CD14-positive monocyte (primary cell): ENCODE measurements at regions not wholly inside any gene's neighbourhood (a gene's known extent, or its start where the extent isn't known, plus 50 kb on each side); places are given as distances from the start of the nearest gene placed in this dataset.

Experiments used
- DNase-seq, 3 donors: peaks; one replicate each; pipeline ENCODE4 v3.0.0-alpha.2; 2011 to 2022
- H2AFZ ChIP-seq: 2 replicates; pipeline ENCODE4 v1.6.0; 2012; ENCODE audit warnings: mild to moderate bottlenecking, low read depth, low read length, inconsistent platforms; ENCODE audit not compliant: insufficient read depth, poor library complexity, severe bottlenecking
- H3K27ac ChIP-seq, 2 donors: 1 replicate in 1 of 2; 2 replicates in 1 of 2; pipeline ENCODE4 v1.5.1; 2012 to 2013; ENCODE audit warnings: low read length in 2 of 2, control low read depth in 1 of 2, inconsistent platforms in 1 of 2, low read depth in 1 of 2, mild to moderate bottlenecking in 1 of 2
- H3K27me3 ChIP-seq, 2 donors: one replicate each; pipeline versions ENCODE4 v1.6.0 to v1.6.1; 2011 to 2013; ENCODE audit warnings: low read length in 2 of 2; ENCODE audit not compliant: control insufficient read depth in 2 of 2, insufficient read depth in 2 of 2
- H3K36me3 ChIP-seq, 2 donors: replicated peaks in 1 of 2; 1 replicate in 1 of 2; 2 replicates in 1 of 2; pipeline versions ENCODE4 v1.5.1 to v1.6.1; 2012 to 2013; ENCODE audit warnings: low read length in 2 of 2, control low read depth in 1 of 2, inconsistent platforms in 1 of 2, mild to moderate bottlenecking in 1 of 2; ENCODE audit not compliant: insufficient read depth in 2 of 2, control insufficient read depth in 1 of 2
- H3K4me1 ChIP-seq, 2 donors: 1 replicate in 1 of 2; 2 replicates in 1 of 2; pipeline versions ENCODE4 v1.5.1 to v1.6.1; 2012 to 2013; ENCODE audit warnings: low read length in 2 of 2, control low read depth in 1 of 2, inconsistent platforms in 1 of 2, mild to moderate bottlenecking in 1 of 2, moderate library complexity in 1 of 2; ENCODE audit not compliant: insufficient read depth in 2 of 2, control insufficient read depth in 1 of 2
- H3K4me2 ChIP-seq: replicated peaks from 2 replicates; pipeline ENCODE3; 2012; ENCODE audit warnings: low read length, moderate library complexity, mild to moderate bottlenecking; ENCODE audit not compliant: poor library complexity, severe bottlenecking; ENCODE audit errors: extremely low read depth
- H3K4me3 ChIP-seq, 3 experiments: fragments of 200-600 bp in 1 of 3; sonication (generic) in 1 of 3; replicated peaks in 1 of 3; 1 replicate in 2 of 3; 2 replicates in 1 of 3; pipeline ENCODE4 v1.5.1; 2011 to 2013; ENCODE audit warnings: low read length in 3 of 3, mild to moderate bottlenecking in 3 of 3, control low read depth in 2 of 3, low read depth in 2 of 3, inconsistent platforms in 1 of 3, moderate library complexity in 1 of 3
- H3K79me2 ChIP-seq: 2 replicates; pipeline ENCODE4 v1.6.0; 2012; ENCODE audit warnings: mild to moderate bottlenecking, control low read depth, inconsistent platforms, low read length, moderate library complexity; ENCODE audit not compliant: insufficient read depth
- H3K9ac ChIP-seq: 2 replicates; pipeline ENCODE4 v1.6.0; 2017; ENCODE audit warnings: low read length, mild to moderate bottlenecking; ENCODE audit not compliant: insufficient read depth, poor library complexity, severe bottlenecking
- H3K9me3 ChIP-seq, 2 donors: replicated peaks in 1 of 2; 1 replicate in 1 of 2; 2 replicates in 1 of 2; pipeline versions ENCODE4 v1.5.1 to v1.6.1; 2012 to 2013; ENCODE audit warnings: low read length in 2 of 2, control low read depth in 1 of 2; ENCODE audit not compliant: control insufficient read depth in 1 of 2, insufficient read depth in 1 of 2
- H4K20me1 ChIP-seq: 2 replicates; pipeline ENCODE4 v1.6.0; 2012; ENCODE audit warnings: mild to moderate bottlenecking, low read length, control low read depth, moderate library complexity; ENCODE audit not compliant: insufficient read depth
- H3K27ac Mint-ChIP-seq, 7 donors: one replicate each; pipeline ENCODE4 v1.8.0; 2020; ENCODE audit warnings: mild to moderate bottlenecking in 7 of 7, mixed read lengths in 7 of 7, moderate library complexity in 6 of 7, inconsistent platforms in 2 of 7
- H3K27me3 Mint-ChIP-seq, 3 donors: one replicate each; pipeline ENCODE4 v1.8.0; 2021 to 2022; ENCODE audit warnings: low read depth in 3 of 3, mild to moderate bottlenecking in 3 of 3, mixed read lengths in 3 of 3, moderate library complexity in 3 of 3, inconsistent platforms in 1 of 3
- H3K36me3 Mint-ChIP-seq, 2 donors: one replicate each; pipeline ENCODE4 v1.8.0; 2020; ENCODE audit warnings: mixed read lengths in 2 of 2, inconsistent platforms in 1 of 2, mild to moderate bottlenecking in 1 of 2
- H3K4me1 Mint-ChIP-seq: one replicate; pipeline ENCODE4 v1.8.0; 2020; ENCODE audit warnings: mild to moderate bottlenecking, mixed read lengths
- H3K4me3 Mint-ChIP-seq, 2 donors: one replicate each; pipeline ENCODE4 v1.8.0; 2020; ENCODE audit warnings: mild to moderate bottlenecking in 2 of 2, mixed read lengths in 2 of 2, moderate library complexity in 1 of 2
- H3K9me3 Mint-ChIP-seq, 7 donors: one replicate each; pipeline ENCODE4 v1.8.0; 2020 to 2022; ENCODE audit warnings: mixed read lengths in 7 of 7, mild to moderate bottlenecking in 6 of 7, moderate library complexity in 6 of 7, inconsistent platforms in 2 of 7
- WGBS: methylation state at CpG from one replicate; pipeline ENCODE4 v1.1.5; 2013; ENCODE audit warnings: missing lambda C conversion rate; ENCODE audit not compliant: insufficient coverage; 5-methylcytosine and 5-hydroxymethylcytosine counted together
- intact Hi-C, 2 donors: fragments of 100-400 bp; cut with micrococcal nuclease; formaldehyde crosslinking; loops; one replicate each; pipeline versions ENCODE4 v1.15.0 to v1.15.1; 2023
- TF ChIP-seq, protein P1 (sequence below): fragments of 200-600 bp; IDR thresholded peaks from one replicate; pipeline ENCODE4 v1.8.0; 2022; ENCODE audit warnings: antibody characterized with exemption, mild to moderate bottlenecking

DNA sequence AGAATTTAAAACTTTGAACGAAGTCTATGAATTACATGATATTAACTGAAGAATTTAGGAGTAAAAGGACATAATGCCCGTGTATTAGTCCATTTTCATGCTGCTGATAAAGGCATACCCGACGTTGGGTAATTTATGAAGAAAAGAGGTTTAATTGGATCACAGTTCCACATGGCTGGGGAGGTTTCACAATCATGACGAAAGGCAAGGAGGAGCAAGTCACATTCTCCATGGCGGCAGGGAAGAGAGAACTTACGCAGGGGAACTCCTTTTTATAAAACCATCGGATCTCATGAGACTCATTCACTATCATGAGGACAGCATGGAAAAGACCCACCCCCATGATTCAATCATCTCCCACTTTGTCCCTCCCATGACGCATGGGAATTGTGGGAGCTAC is 210.6 kb downstream of the CD83 start:
- intact Hi-C loops, result no loop called here
- H3K27me3 ChIP-seq, result no peaks in the 10 kb centered on the region
- H3K9me3 ChIP-seq, result peaks cover 0 to 8% of the 10 kb centered on the region in 2 donors
- H3K36me3 ChIP-seq, result no peaks in the 10 kb centered on the region
- H3K9me3 Mint-ChIP-seq, result peaks cover 4 to 13% (median 8%) of the 10 kb centered on the region in 7 donors
- H4K20me1 ChIP-seq, result no peaks in the 10 kb centered on the region
- TF ChIP-seq, protein P1, sequence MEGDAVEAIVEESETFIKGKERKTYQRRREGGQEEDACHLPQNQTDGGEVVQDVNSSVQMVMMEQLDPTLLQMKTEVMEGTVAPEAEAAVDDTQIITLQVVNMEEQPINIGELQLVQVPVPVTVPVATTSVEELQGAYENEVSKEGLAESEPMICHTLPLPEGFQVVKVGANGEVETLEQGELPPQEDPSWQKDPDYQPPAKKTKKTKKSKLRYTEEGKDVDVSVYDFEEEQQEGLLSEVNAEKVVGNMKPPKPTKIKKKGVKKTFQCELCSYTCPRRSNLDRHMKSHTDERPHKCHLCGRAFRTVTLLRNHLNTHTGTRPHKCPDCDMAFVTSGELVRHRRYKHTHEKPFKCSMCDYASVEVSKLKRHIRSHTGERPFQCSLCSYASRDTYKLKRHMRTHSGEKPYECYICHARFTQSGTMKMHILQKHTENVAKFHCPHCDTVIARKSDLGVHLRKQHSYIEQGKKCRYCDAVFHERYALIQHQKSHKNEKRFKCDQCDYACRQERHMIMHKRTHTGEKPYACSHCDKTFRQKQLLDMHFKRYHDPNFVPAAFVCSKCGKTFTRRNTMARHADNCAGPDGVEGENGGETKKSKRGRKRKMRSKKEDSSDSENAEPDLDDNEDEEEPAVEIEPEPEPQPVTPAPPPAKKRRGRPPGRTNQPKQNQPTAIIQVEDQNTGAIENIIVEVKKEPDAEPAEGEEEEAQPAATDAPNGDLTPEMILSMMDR, result no peak
- peaks cover 0 to 4% of the 10 kb centered on the region in 2 donors for H3K36me3 Mint-ChIP-seq
- no peak overlapping the region for H3K4me3 Mint-ChIP-seq
- peaks cover 0 to 2% (median 1%) of the 10 kb centered on the region in 3 donors for H3K27me3 Mint-ChIP-seq
- no peak overlapping the region for H2AFZ ChIP-seq
- no peak for DNase-seq
- H3K4me2 ChIP-seq, result no peak overlapping the region
- WGBS, result 82% methylated on average over 7 of the region's 9 CpGs
- no peak overlapping the region for H3K27ac ChIP-seq
- H3K4me3 ChIP-seq, result no peak overlapping the region
- H3K79me2 ChIP-seq, result no peaks in the 10 kb centered on the region
- H3K4me1 ChIP-seq, result peaks cover 0 to 2% of the 10 kb centered on the region in 2 donors
- peaks cover 16% of the 10 kb centered on the region for H3K4me1 Mint-ChIP-seq
- H3K27ac Mint-ChIP-seq, result peak overlapping the region in 1 of 7 donors; percentile 51
- H3K9ac ChIP-seq, result no peak overlapping the region

DNA sequence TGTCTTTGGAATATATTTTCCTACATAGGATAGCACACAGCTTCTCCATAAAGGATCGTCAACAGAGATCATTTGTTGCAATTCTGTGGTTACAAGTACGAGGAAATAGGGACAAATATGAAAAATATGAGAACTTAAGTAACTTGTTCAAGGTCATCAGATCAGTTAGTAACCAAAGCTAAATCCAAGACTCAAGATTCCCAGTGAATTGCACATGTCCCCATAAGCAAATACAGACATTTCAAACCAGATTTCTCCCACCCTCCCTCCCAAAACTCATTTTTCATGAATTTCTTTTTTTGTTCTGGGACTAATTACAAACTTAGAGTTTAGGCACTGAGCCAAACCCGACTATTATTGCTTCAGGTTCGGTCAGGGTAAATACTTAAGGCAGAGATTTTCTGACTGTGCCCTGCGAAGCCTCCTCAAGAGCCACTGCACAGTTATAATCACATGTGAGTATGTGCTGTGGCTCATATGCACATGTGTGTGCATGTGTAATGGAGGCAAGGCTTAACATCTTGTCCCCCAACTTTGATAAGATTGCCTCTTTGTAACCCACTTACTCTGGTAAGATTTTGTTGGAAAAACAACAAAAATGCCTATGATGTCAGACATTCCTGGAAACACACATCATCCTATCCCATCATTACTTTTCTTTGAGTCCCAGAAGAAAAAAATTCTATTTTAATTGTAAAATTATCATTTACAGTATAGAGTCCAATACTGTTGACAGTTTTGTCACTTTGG is 216.2 kb downstream of the CD83 start:
- WGBS, result no CpG with 5 or more reads among the region's 5 CpGs
- peaks cover 50% of the 10 kb centered on the region for H3K4me1 Mint-ChIP-seq
- H3K36me3 Mint-ChIP-seq, result no peaks in the 10 kb centered on the region
- intact Hi-C loops, result no loop called here
- DNase-seq, result no peak
- no peaks in the 10 kb centered on the region for H3K27me3 ChIP-seq
- no peak overlapping the region for H3K4me3 ChIP-seq
- H2AFZ ChIP-seq, result no peak overlapping the region
- peaks cover 27 to 41% of the 10 kb centered on the region in 2 donors for H3K4me1 ChIP-seq
- TF ChIP-seq, protein P1, result no peak
- no peaks in the 10 kb centered on the region for H3K79me2 ChIP-seq
- H3K4me3 Mint-ChIP-seq, result no peak overlapping the region
- no peak overlapping the region for H3K9ac ChIP-seq
- H3K36me3 ChIP-seq, result no peaks in the 10 kb centered on the region
- peaks cover 0 to 2% (median 1%) of the 10 kb centered on the region in 3 donors for H3K27me3 Mint-ChIP-seq
- peaks cover 0 to 5% (median 2%) of the 10 kb centered on the region in 7 donors for H3K9me3 Mint-ChIP-seq
- no peak overlapping the region for H3K27ac Mint-ChIP-seq
- no peak overlapping the region for H3K27ac ChIP-seq
- H4K20me1 ChIP-seq, result no peaks in the 10 kb centered on the region
- no peak overlapping the region for H3K4me2 ChIP-seq
- peaks cover 0 to 4% of the 10 kb centered on the region in 2 donors for H3K9me3 ChIP-seq
